HG03025 (cell line): ENCODE measurements at regions not wholly inside any gene's neighbourhood (a gene's known extent, or its start where the extent isn't known, plus 50 kb on each side); places are given as distances from the start of the nearest gene placed in this dataset.

Source experiments
- ATAC-seq: cut with Tn5 transposase; IDR thresholded peaks from one replicate; pipeline ENCODE4 v1.9.1; 2021; ENCODE audit warnings: mild to moderate bottlenecking, moderate library complexity; ENCODE audit not compliant: unreplicated experiment, low FRiP score

- ATAC-seq = no peak
These were observed 213.7 kb upstream of the ALCAM start for GRCh38 chr3:105152987-105153386.

- no peak for ATAC-seq
These were observed 212.0 kb upstream of the ALCAM start for GRCh38 chr3:105154692-105155091.

DNA sequence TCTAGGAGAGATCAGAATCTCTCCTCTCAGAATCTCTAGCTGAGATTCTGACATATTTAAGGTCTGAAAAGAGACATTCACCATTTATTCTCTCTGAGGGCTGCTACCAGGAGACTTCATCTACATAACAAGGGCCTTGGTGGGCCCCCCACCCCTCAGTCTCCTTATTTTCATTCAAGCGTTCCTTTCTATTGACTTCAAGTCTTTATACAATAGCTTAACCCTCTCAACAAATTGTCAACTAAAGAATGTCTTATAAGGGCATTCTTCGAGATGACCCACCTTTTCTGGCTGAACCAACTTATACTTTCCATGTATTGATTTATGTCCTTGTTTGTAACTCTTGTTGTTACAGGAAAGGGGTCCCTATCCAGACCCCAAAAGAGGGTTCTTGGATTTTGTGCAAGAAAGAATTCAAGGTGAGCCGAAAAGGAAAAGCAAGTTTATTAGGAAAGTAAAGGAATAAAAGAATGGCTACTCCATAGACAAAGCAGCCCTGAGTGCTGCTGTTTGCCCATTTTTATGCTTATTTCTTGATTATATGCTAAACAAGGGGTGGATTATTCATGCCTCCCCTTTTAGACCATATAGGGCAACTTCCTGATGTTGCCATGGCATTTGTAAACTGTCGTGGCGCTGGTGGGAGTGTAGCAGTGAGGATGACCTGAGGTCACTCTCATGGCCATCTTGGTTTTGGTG lies 209.5 kb upstream of the ALCAM start:
- no peak for ATAC-seq

GRCh38 chr3:105157766-105158085 lies 209.0 kb upstream of the ALCAM start:
- ATAC-seq = no peak

- no peak for ATAC-seq
These were observed 208.4 kb upstream of the ALCAM start for GRCh38 chr3:105158286-105158685.

DNA sequence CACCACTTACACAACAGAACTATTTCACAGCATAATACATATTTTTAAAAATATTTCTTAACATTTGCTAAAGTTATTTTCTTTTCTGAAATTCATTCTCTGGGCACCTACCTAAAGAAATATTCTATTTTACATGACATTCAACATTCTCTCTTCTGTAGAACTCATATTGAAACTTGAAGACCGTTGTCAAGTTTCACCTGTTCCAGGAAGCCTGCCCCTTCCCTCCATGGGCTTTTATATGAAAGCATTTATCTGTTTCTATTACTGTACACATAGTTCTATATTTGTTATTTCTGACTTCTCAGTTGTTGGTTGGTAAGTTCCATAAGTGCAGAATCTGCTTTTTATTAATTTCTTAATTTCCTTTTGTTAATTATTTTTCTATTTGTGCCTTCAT lies 204.3 kb upstream of the ALCAM start:
- no peak for ATAC-seq

GRCh38 chr3:105166893-105167292 lies 199.8 kb upstream of the ALCAM start:
- ATAC-seq = no peak

- ATAC-seq = no peak
These were observed 196.3 kb upstream of the ALCAM start for GRCh38 chr3:105170423-105170822.

DNA sequence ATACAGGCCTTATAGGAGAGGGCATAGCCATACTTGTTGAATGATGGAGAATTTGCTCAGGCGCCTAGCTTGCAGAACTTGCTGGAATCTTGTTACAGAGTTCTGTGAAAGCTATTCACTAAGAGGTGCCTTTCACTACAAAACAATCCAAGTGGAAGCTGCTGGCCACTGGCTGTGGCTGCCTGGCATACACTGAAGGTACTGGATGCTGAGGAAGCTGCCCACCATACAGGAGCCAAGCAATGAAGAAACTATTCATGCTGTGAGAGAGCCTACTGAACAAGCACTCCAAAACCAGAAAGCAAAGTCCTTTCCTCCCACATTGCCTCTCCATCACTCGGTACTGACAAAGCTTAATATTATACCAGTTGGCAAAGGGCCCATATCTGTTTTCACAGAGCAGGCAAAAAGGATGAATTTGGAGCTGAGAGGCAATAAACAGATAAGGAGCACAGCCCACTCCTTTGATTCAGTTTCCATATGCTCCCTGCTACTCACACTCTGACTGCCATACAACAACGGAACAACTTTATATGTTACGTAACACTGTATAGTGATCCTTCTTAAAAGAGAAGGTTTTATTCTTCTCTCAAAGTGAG lies 192.6 kb upstream of the ALCAM start:
- no peak for ATAC-seq

- no peak for ATAC-seq
These were observed 189.1 kb upstream of the ALCAM start for GRCh38 chr3:105177576-105177975.

DNA sequence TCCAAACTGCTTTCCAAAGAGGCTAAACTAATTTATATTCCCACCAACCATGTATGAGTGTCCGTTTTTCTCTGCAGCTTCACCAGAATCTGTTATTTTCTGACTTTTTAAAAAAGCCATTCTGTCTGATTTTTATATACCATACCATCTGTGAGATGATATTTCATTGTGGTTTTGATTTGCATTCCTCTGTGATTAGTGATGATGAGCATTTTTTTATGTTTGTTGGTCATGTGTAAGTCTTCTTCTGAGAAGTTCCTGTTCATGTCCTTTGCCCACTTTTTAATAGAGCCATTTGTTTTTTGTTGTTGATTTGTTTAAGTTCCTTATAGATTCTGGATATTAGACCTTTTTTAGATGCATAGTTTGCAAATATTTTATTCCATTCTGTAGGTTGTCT lies 179.4 kb upstream of the ALCAM start:
- ATAC-seq = no peak

DNA sequence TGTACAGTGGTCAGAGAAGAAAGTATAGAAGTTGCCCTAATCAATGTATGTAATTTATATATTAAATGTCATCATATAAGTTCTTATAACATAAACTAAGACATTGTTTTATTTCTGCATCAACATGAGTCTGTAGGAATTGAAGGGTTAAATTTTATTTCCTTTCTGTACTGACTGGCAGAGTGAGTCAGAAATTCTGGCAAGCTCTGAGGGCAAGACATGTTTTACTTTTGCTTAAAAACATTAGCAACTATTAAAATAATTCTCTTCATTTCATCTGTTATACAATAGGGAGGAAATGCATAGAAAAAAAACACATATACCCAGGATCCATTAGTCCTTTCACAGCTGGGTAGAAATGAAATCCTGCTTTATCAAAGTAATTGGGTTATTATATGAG lies 171.4 kb upstream of the ALCAM start:
- ATAC-seq = no peak

- ATAC-seq = no peak
These were observed 168.8 kb upstream of the ALCAM start for GRCh38 chr3:105197863-105198262.

DNA sequence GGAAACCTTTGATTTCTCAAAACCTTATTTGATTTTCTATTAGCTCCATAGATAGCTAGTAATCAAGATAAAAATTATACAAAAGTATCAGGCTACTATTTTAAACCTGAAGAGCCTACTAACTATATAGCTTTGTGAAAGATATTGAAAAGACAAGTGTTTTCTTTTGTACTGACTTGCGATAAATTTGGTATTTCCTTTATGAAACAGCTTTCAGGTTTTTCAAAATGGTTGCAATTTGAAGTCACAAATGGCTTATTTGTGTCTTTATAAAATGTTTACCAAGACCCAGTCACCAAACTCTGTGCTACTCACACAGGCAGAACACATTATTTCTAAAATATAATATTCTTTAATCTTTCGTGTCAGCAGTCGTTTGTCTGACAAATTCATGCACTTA lies 167.5 kb upstream of the ALCAM start:
- ATAC-seq = no peak

DNA sequence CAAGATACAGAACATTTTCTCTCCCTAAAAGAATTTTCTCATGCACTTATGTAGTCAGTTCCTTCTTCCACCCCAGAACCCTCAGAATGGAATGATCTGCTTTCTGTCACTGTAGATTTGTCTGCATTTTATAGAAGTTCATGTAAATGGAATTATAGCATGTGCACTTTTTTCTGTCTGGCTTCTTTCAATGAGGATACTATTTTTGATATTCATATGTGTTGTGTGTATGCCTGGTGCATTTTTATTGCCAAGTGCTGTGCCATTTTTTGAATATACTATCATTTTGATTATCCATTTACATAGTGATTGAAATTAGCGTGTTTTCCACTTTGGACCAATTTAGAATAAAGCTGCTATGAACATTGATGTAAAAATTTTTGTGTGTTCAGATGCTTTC lies 156.6 kb upstream of the ALCAM start:
- no peak for ATAC-seq

DNA sequence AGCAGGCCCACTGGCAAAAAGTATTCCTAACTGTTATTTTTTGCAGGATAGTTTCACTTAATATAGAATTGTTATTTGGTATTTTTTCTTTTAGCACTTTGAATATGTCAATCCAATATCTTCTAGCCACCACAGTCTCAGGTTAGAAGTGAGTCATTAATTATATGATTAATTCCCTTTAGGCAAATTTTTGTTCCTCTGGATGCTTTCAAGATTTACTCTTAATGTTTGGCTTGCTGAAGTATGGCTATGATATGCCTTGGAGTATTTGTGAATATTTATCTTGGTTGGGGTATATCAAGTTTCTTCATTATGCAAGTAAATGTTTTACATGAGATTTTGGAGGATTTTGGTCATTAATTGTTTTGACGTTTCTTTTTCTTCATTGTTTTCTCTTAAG lies 152.1 kb upstream of the ALCAM start:
- no peak for ATAC-seq

DNA sequence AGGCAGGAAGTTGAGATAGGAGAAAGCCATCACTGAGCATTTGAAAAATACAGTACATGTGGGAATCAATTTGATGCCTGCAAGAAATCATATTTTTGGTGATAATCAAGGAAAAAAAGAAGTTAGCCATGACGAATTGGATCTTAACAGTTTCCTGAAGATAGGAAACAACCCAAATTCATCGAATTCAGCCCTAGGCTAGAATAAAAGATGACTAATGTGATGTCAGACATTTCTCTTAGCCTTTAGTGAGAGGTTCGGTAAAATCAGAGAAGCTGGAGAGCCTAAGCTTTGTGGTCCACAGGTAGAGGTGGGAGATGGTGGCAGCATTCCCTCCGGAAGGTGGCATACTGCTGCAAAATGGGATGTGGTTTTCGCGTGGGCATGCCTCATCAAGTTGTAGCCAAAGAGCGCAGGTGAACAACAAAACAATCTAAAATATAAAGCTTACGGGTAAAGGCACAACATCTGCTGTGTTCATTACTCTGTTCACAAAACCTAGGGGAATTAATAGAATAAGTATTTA lies 144.1 kb upstream of the ALCAM start:
- no peak for ATAC-seq

DNA sequence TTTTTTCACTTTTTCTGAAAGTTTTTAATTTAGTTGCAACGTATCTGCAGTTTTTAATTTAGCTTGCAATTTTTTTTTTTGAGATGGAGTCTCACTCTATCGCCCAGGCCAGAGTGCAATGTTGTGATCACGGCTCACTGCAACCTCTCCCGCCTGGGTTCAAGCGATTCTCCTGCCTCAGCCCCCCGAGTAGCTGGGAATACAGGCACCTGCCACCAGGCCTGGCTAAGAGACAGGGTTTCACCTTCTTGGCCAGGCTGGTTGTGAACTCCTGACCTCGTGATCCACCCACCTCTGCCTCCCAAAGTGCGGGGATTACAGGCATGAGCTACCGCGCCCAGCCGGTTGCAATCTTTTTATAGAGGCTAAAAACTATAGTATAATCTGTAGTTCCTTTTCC lies 142.9 kb upstream of the ALCAM start:
- ATAC-seq = no peak

DNA sequence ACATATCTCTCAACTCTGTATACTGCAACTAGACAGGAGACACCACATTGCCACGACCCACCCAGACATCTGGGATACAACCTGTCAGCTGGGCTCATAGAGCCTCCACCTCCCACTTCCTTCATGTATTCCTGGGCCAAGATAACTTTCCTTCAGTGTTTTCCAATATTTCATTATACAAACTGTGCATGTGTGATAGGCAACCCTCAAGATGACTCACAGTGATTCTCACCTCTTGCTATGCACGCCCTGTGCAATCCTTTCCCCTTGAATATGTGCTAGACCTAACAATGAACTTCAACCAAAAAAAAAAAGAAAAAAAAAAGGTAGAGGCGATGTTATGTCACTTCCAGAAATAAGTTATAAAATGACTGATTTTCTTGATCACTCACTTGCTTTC lies 138.0 kb upstream of the ALCAM start:
- ATAC-seq = no peak

DNA sequence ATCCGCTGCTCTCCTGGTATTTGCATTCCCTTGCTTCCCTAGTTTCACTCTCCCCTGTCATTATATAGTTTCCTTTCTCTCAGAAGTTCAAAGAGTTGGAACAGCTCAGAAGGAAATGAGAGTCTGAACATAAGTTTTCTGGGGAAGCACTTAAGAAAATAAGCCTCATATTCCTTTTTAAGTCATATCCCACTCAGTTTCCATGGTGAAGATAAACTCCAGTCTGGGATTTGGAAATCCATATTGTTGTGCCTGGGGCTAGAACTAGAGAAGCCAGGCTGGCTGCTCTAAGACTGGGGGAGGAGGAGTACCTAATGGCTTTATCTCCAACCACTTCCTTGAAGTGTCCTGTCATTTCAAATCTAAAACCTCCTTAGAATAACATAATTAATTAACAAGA lies 134.2 kb upstream of the ALCAM start:
- ATAC-seq = no peak

GRCh38 chr3:105233010-105233409 lies 133.7 kb upstream of the ALCAM start:
- ATAC-seq = no peak

DNA sequence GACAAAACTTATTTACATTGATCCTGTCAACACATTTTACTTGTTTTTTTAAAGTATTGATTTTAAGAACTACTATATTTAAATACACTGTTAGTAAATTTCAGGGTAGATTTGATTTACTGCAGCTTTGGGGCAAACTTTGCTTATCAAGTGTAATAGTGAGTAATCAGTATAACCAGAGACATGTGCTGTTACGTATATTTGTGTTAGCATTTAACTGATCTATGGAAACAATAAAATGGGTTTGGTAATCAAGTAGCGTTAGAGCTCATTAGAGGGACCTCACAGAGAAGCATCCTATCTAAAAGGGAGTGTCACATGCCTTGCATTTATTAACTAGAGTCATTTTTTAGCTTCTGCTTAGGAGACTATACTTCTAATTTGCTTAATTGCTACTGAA lies 131.5 kb upstream of the ALCAM start:
- no peak for ATAC-seq

DNA sequence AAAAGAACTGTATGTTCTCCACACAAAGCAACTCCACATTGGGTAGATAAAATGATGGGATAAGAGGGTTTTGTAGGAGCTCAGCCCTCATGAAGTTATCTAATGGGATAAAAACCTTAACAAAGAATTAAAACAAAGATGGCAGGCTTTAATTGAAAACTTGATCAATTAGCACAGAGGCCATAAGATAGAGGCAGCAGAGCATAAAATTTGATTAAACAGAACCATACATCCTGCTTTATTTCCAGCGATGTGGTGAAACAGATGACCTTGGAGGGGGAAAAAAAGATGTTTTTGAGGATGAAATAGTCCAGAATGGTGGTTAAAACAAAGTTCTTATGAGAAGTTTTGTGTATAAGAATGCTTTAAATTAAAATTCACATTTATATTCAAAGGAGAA lies 130.9 kb upstream of the ALCAM start:
- ATAC-seq = no peak
